Mucosa of descending colon (tissue), 3 donors: ENCODE measurements at regions not wholly inside any gene's neighbourhood (a gene's known extent, or its start where the extent isn't known, plus 50 kb on each side); places are given as distances from the start of the nearest gene placed in this dataset.

Experiments used
- ATAC-seq: fragments of 200-7000 bp; cut with Tn5 transposase; one replicate; pipeline ENCODE4 v1.9.1; 2020; ENCODE audit warnings: mild to moderate bottlenecking, moderate library complexity
- DNase-seq, 3 donors: peaks; one replicate each; pipeline ENCODE4 v3.0.0-alpha.2; 2020
- H3K36me3 ChIP-seq: fragments of 200-600 bp; one replicate; pipeline ENCODE4 v1.8.0; 2021; ENCODE audit warnings: low read depth, mild to moderate bottlenecking
- H3K4me1 ChIP-seq: fragments of 200-600 bp; one replicate; pipeline ENCODE4 v1.8.0; 2021; ENCODE audit warnings: low read depth, mild to moderate bottlenecking
- H3K4me3 ChIP-seq: fragments of 200-600 bp; one replicate; pipeline ENCODE4 v1.8.0; 2021; ENCODE audit warnings: mild to moderate bottlenecking
- H3K9me3 ChIP-seq: fragments of 200-600 bp; one replicate; pipeline ENCODE4 v1.8.0; 2021; ENCODE audit warnings: mild to moderate bottlenecking
- intact Hi-C, 2 donors: fragments of 100-400 bp; cut with DNase I in 1 of 2; cut with micrococcal nuclease in 1 of 2; formaldehyde crosslinking; loops; one replicate each; pipeline versions ENCODE4 v1.11.0 to v1.11.1; 2022; cut with DNase I, micrococcal nuclease
- TF ChIP-seq, protein P1 (sequence below): fragments of 200-600 bp; IDR thresholded peaks from one replicate; pipeline ENCODE4 v1.8.0; 2022; ENCODE audit warnings: antibody characterized with exemption, mild to moderate bottlenecking
- donor health status: DM: no; HTN: no; CAD: no; lungs with moderate emphysema.
- donor health status: DM: no; HTN: no; CAD: no.
- donor health status: DM: no; HTN: yes; CAD: no.

DNA sequence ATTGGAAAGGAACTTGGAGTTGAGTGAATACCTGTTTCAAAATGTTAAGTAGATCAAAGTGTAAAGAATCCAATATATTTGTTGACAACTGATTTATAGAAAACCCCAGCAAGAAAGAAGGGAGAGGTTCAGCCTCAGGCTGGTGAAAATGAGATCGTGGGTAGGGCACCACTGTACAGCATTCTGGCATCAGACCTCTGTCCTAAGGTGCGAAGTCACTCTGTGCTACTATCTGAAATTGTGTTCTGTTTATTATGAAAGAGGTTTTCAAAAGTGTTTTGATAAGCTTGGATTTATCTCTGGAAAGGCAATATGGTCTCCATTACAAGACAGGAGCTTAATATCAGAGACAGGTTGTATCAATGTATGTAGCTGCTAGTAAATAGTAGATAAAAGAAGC lies 80.5 kb upstream of the MAP4K3 start:
- peaks cover 5% of the 10 kb centered on the region for H3K4me1 ChIP-seq
- peaks cover 20% of the 10 kb centered on the region for H3K9me3 ChIP-seq
- TF ChIP-seq, protein P1, sequence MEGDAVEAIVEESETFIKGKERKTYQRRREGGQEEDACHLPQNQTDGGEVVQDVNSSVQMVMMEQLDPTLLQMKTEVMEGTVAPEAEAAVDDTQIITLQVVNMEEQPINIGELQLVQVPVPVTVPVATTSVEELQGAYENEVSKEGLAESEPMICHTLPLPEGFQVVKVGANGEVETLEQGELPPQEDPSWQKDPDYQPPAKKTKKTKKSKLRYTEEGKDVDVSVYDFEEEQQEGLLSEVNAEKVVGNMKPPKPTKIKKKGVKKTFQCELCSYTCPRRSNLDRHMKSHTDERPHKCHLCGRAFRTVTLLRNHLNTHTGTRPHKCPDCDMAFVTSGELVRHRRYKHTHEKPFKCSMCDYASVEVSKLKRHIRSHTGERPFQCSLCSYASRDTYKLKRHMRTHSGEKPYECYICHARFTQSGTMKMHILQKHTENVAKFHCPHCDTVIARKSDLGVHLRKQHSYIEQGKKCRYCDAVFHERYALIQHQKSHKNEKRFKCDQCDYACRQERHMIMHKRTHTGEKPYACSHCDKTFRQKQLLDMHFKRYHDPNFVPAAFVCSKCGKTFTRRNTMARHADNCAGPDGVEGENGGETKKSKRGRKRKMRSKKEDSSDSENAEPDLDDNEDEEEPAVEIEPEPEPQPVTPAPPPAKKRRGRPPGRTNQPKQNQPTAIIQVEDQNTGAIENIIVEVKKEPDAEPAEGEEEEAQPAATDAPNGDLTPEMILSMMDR, result no peak
- DNase-seq, result no peak
- no peak overlapping the region for H3K4me3 ChIP-seq
- intact Hi-C loops, result no loop called here
- no peaks in the 10 kb centered on the region for H3K36me3 ChIP-seq
- no peak for ATAC-seq

DNA sequence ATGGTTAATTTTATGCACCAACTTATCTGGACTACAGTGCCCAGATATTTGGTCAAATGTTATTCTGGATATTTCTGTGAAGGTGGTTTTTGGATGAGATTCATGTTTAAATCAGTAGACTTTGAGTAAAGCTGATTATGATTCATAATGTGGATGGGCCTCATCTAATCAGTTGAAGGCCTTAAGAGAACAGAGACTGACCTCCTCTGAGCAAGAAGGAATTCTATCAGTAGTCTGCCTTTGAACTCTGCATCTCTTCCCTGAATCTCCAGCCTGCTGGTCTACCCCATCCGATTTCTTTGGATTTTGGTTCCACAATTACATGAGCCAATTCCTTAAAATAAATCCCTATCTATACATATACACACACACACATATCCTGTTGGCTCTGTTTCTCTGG lies 82.8 kb upstream of the MAP4K3 start:
- intact Hi-C loops, result no loop called here
- Histone ChIP-seq H3K36me3 (no peaks in the 10 kb centered on the region), H3K4me1 (no peaks in the 10 kb centered on the region), H3K9me3 (peaks cover 22% of the 10 kb centered on the region), H3K4me3 (no peak overlapping the region)
- no peak for ATAC-seq
- TF ChIP-seq, protein P1, result no peak
- DNase-seq, result no peak

DNA sequence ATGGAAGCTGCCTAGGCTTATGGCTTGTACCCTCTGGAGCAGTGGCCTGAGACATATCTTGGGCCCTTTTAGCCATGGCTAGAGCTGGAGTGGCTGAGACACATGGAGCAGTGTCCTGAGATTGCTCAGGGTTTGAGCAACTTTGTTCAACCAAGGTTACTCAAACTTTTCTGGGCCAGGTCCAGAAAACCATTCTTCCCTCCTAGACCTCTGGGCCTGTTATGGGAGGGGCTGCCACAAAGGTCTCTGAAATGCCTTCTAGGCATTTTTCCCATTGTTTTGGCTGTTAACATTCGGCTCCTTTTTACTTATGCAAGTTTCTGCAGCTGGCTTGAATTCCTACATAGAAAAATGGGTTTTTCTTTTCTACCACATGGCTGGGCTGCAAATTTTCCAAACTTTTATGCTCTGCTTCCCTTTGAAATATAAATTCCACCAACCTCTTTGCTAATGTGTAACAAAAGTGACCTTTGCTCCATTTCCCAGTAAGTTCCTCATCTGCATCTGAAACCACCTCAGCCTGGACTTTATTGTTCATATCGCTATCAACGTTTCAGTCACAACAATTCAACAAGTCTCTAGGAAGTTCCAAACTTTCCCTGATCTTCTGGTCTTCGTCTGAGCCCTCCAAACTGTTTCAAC lies 84.9 kb upstream of the MAP4K3 start:
- TF ChIP-seq, protein P1, result no peak
- ATAC-seq, result peak; percentile 78
- no peaks in the 10 kb centered on the region for H3K4me1 ChIP-seq
- peaks cover 22% of the 10 kb centered on the region for H3K9me3 ChIP-seq
- H3K4me3 ChIP-seq, result no peak overlapping the region
- intact Hi-C loops, result no loop called here
- H3K36me3 ChIP-seq, result no peaks in the 10 kb centered on the region
- DNase-seq, result no peak

DNA sequence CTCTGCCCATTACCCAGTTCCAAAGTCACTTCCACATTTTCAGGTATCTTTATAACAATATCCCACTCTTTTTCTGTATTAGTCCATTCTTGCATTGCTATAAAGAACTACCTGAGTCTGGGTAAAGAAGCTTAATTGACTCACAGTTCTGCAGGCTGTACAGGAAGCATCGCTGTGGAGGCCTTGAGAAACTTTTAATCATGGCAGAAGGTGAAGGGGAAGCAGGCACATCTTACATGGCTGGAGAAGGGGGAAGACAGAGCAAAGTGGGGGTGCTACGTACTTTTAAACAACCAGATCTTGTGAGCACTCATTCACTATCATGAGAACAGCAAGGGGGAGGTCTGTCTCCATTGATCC lies 85.4 kb upstream of the MAP4K3 start:
- intact Hi-C loops, result no loop called here
- no peaks in the 10 kb centered on the region for H3K36me3 ChIP-seq
- H3K9me3 ChIP-seq, result peaks cover 22% of the 10 kb centered on the region
- no peak overlapping the region for H3K4me3 ChIP-seq
- ATAC-seq, result peak; percentile 57
- TF ChIP-seq, protein P1, result no peak
- DNase-seq, result no peak
- no peaks in the 10 kb centered on the region for H3K4me1 ChIP-seq

DNA sequence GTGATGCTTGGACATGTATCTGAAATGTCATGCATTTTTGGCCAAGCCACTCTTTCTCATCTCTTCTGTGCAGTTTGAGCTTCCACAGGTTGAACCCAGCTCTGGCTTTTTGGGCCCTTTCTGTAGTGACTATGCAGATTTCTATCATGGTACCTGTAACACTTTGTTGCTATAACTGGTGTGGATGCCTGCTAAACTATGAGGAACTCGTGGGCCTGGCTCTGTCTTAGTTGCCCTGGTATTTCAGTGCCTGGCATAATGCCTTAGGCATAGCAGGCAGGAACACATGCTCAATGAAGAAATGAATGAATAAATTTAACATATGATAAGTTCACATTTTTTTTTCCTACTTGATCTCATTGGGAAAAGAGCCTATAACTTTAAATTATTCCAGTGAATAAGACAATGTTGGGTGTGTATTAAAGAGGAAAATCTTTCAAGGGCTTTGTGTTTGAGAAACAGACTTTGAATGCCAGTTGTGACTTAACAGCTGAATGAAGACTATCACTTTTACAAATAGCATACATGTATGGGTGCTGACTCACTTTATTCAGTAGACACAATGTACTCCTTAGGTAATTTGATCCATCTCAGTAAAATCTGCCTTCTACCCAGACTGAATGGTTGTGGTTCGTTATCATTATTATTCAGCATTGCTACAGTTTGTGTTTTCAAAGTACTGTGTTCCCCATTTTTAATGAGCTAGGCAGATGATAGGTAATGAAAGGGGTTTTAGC lies 86.4 kb upstream of the MAP4K3 start:
- DNase-seq (no peak), ATAC-seq (no peak)
- intact Hi-C loops, result no loop called here
- Histone ChIP-seq H3K9me3 (peaks cover 22% of the 10 kb centered on the region), H3K4me1 (no peaks in the 10 kb centered on the region), H3K4me3 (no peak overlapping the region), H3K36me3 (no peaks in the 10 kb centered on the region)
- TF ChIP-seq, protein P1, result no peak
